Heart left ventricle (tissue), 16 donors: ENCODE measurements at regions not wholly inside any gene's neighbourhood (a gene's known extent, or its start where the extent isn't known, plus 50 kb on each side); places are given as distances from the start of the nearest gene placed in this dataset.

Source experiments
- ATAC-seq, 4 donors: fragments of 200-7000 bp; cut with Tn5 transposase; one replicate each; pipeline ENCODE4 v1.9.1; 2020 to 2022; ENCODE audit warnings: moderate library complexity in 4 of 4, mild to moderate bottlenecking in 3 of 4, moderate number of reproducible peaks in 1 of 4
- DNase-seq, 5 donors: peaks; one replicate each; pipeline ENCODE4 v3.0.0-alpha.2; 2020
- H3K27ac ChIP-seq, 12 donors: fragments of 200-600 bp; sonication (generic) in 4 of 12; one replicate each; pipeline versions ENCODE4 v1.5.0 to v1.8.0; 2016 to 2022; ENCODE audit warnings: mild to moderate bottlenecking in 2 of 12
- H3K27me3 ChIP-seq, 9 donors: fragments of 200-600 bp; sonication (generic) in 2 of 9; one replicate each; pipeline versions ENCODE4 v1.5.1 to v1.8.0; 2016 to 2022; ENCODE audit warnings: mild to moderate bottlenecking in 3 of 9
- H3K36me3 ChIP-seq, 9 donors: fragments of 200-600 bp; sonication (generic) in 2 of 9; one replicate each; pipeline versions ENCODE4 v1.5.0 to v1.8.0; 2018 to 2022; ENCODE audit warnings: mild to moderate bottlenecking in 2 of 9
- H3K4me1 ChIP-seq, 12 donors: fragments of 200-600 bp; sonication (generic) in 4 of 12; one replicate each; pipeline versions ENCODE4 v1.5.0 to v1.8.0; 2016 to 2022; ENCODE audit warnings: mild to moderate bottlenecking in 3 of 12
- H3K4me3 ChIP-seq, 12 donors: fragments of 200-600 bp; sonication (generic) in 4 of 12; one replicate each; pipeline versions ENCODE4 v1.5.0 to v1.8.0; 2017 to 2022; ENCODE audit warnings: mild to moderate bottlenecking in 9 of 12, moderate library complexity in 4 of 12
- H3K9me3 ChIP-seq, 12 donors: fragments of 200-600 bp; sonication (generic) in 4 of 12; one replicate each; pipeline versions ENCODE4 v1.5.0 to v1.8.0; 2016 to 2022; ENCODE audit warnings: mild to moderate bottlenecking in 1 of 12
- CTCF ChIP-seq, 12 donors: fragments of 200-600 bp; sonication (generic) in 4 of 12; IDR thresholded peaks; one replicate each; pipeline versions ENCODE4 v1.5.0 to v1.8.0; 2018 to 2022; ENCODE audit warnings: antibody characterized with exemption in 12 of 12, mild to moderate bottlenecking in 5 of 12
- POLR2A ChIP-seq, 2 donors: fragments of 450-650 bp; IDR thresholded peaks; one replicate each; pipeline ENCODE4 v1.6.1; 2017; ENCODE audit warnings: antibody characterized with exemption in 2 of 2, mild to moderate bottlenecking in 2 of 2, moderate library complexity in 2 of 2
- WGBS, 4 donors: extraction: QIAGEN DNeasy Blood & Tissue Kit in 2 of 4; methylation state at CpG; one replicate each; pipeline versions ENCODE4 v1.1.5 to v1.1.7; 2013 to 2018; 5-methylcytosine and 5-hydroxymethylcytosine counted together
- intact Hi-C, 10 donors: fragments of 100-400 bp; cut with DNase I; formaldehyde crosslinking; loops; one replicate each; pipeline versions ENCODE4 v1.11.1 to v1.14.2; 2022
- donor health status: ischemic (EF 13 %, LVEDD 7.1; RV severe dilation, severe dysfunction).
- donor health status: healthy with polysubstance abuse.
- donor health status: DM: no; HTN: yes; CAD: no.
- donor health status: DM: no; HTN: no; CAD: no.
- donor health status: ischemic (EF 25% LVEDD 6.9; RV normal size, moderate dysfunction).
- donor health status: ischemic (EF 25% LVEDD 5.7; RV mildly dilated, moderate dysfunction).
- donor health status: healthy.
- donor health status: DM: yes; HTN: yes; CAD: no.
- donor health status: ischemic (EF 35%, LVEDD 5.7; RV mildly dilated, moderate dysfunction).
- donor health status: nonischemic (EF 11% LVEDD 7.7; RV severe dilation, severe dysfunction).
- donor health status: DM: yes; HTN: yes; CAD: no.
- donor health status: PGD.
- donor health status: ischemic (EF 29% LVEDD 5.4; RV normal size, mild dysfunction).
- donor health status: nonischemic (EF 23%, LVEDD 6.1; RV moderate dilation, normal function).

- Histone ChIP-seq H3K27me3 (peaks cover 0 to 19% (median 3%) of the 10 kb centered on the region in 9 donors), H3K4me3 (no peak overlapping the region), H3K9me3 (no peaks in the 10 kb centered on the region), H3K4me1 (peaks cover 0 to 12% (median 5%) of the 10 kb centered on the region in 12 donors), H3K27ac (no peak overlapping the region), H3K36me3 (no peaks in the 10 kb centered on the region)
- no peak for ATAC-seq
- intact Hi-C loops = no loop called here
- WGBS, 4 donors = 88 to 93% (median 91%) methylated on average over 14 of the region's 14 CpGs
- DNase-seq = peak in 1 of 5 donors; percentile 4
- TF ChIP-seq CTCF (IDR thresholded peaks at IDR 0.05) (no peak), POLR2A (IDR thresholded peaks at IDR 0.05) (no peak)
Measured at GRCh38 chr4:3709061-3709845, 56.9 kb upstream of the ADRA2C start.

- Histone ChIP-seq H3K36me3 (no peaks in the 10 kb centered on the region), H3K4me1 (peaks cover 0 to 12% (median 5%) of the 10 kb centered on the region in 12 donors), H3K27ac (no peak overlapping the region), H3K27me3 (peaks cover 0 to 25% (median 4%) of the 10 kb centered on the region in 9 donors), H3K9me3 (no peaks in the 10 kb centered on the region), H3K4me3 (no peak overlapping the region)
- DNase-seq (peak in 2 of 5 donors; percentile 9 to 30), ATAC-seq (no peak)
- TF ChIP-seq CTCF (IDR thresholded peaks at IDR 0.05) (no peak), POLR2A (IDR thresholded peaks at IDR 0.05) (no peak)
- WGBS, 4 donors = 90 to 93% (median 92%) methylated on average over 8 of the region's 8 CpGs
- intact Hi-C loops = no loop called here
Measured at GRCh38 chr4:3708611-3709010, 57.6 kb upstream of the ADRA2C start.

- intact Hi-C loops = no loop called here
- Histone ChIP-seq H3K36me3 (no peaks in the 10 kb centered on the region), H3K27me3 (peaks cover under 1 to 30% (median 4%) of the 10 kb centered on the region in 9 donors), H3K4me3 (no peak overlapping the region), H3K9me3 (no peaks in the 10 kb centered on the region), H3K27ac (no peak overlapping the region), H3K4me1 (peaks cover 0 to 12% (median 5%) of the 10 kb centered on the region in 12 donors)
- ATAC-seq (peak; percentile 42 to 74 (median 58)), DNase-seq (peak; percentile 43 to 60 (median 48))
- TF ChIP-seq CTCF (IDR thresholded peaks at IDR 0.05) (no peak), POLR2A (IDR thresholded peaks at IDR 0.05) (no peak)
- WGBS, 4 donors = 24 to 32% (median 27%) methylated on average over 12 to 14 of the region's 14 CpGs
Measured at GRCh38 chr4:3708103-3708510, 58.1 kb upstream of the ADRA2C start.

GRCh38 chr4:3707423-3708102 is 58.6 kb upstream of the ADRA2C start:
- peaks cover 4 to 36% (median 10%) of the 10 kb centered on the region in 9 donors for H3K27me3 ChIP-seq
- intact Hi-C loops = no loop called here
- no peaks in the 10 kb centered on the region for H3K9me3 ChIP-seq
- peak in 1 of 5 donors; percentile 51 for DNase-seq
- no peak overlapping the region for H3K4me3 ChIP-seq
- no peaks in the 10 kb centered on the region for H3K36me3 ChIP-seq
- peak overlapping the region in 1 of 12 donors; percentile 39 for H3K27ac ChIP-seq
- peaks cover 0 to 12% (median 5%) of the 10 kb centered on the region in 12 donors for H3K4me1 ChIP-seq
- TF ChIP-seq POLR2A (IDR thresholded peaks at IDR 0.05) (no peak), CTCF (IDR thresholded peaks at IDR 0.05) (no peak)
- ATAC-seq = no peak
- 50 to 62% (median 59%) methylated on average over 15 to 17 of the region's 17 CpGs for WGBS, 4 donors
